Left lung (tissue), 4 donors: ENCODE measurements at regions not wholly inside any gene's neighbourhood (a gene's known extent, or its start where the extent isn't known, plus 50 kb on each side); places are given as distances from the start of the nearest gene placed in this dataset.

Experiments used
- ATAC-seq: fragments of 200-7000 bp; cut with Tn5 transposase; one replicate; pipeline ENCODE4 v1.9.1; 2020; ENCODE audit warnings: moderate library complexity
- DNase-seq, 4 donors: peaks; one replicate each; pipeline ENCODE4 v3.0.0-alpha.2; 2013 to 2020
- H3K27ac ChIP-seq, 2 donors: fragments of 200-600 bp; sonication (generic) in 1 of 2; one replicate each; pipeline versions ENCODE4 v1.5.0 to v1.8.0; 2020 to 2021
- H3K27me3 ChIP-seq, 2 donors: fragments of 200-600 bp; sonication (generic) in 1 of 2; one replicate each; pipeline versions ENCODE4 v1.5.0 to v1.8.0; 2020 to 2021
- H3K36me3 ChIP-seq, 2 donors: fragments of 200-600 bp; sonication (generic) in 1 of 2; one replicate each; pipeline versions ENCODE4 v1.5.0 to v1.8.0; 2020 to 2021
- H3K4me1 ChIP-seq, 2 donors: fragments of 200-600 bp; one replicate each; pipeline ENCODE4 v1.8.0; 2021
- H3K4me3 ChIP-seq, 2 donors: fragments of 200-600 bp; sonication (generic) in 1 of 2; one replicate each; pipeline versions ENCODE4 v1.5.0 to v1.8.0; 2020 to 2021; ENCODE audit warnings: mild to moderate bottlenecking in 1 of 2
- H3K9me3 ChIP-seq, 2 donors: fragments of 200-600 bp; sonication (generic) in 1 of 2; one replicate each; pipeline versions ENCODE4 v1.5.0 to v1.8.0; 2020 to 2021
- CTCF ChIP-seq, 2 donors: fragments of 200-600 bp; sonication (generic) in 1 of 2; IDR thresholded peaks; one replicate each; pipeline versions ENCODE4 v1.5.0 to v1.8.0; 2021; ENCODE audit warnings: antibody characterized with exemption in 2 of 2
- intact Hi-C, 2 donors: fragments of 100-400 bp; cut with DNase I; formaldehyde crosslinking; loops; one replicate each; pipeline versions ENCODE4 v1.11.2 to v1.14.2; 2022
- donor health status: DM: no; HTN: yes; CAD: no.
- donor health status: DM: no; HTN: no; CAD: no.

GRCh38 chrX:147828719-147829118 is 83.0 kb upstream of the FMR1 start:
- ATAC-seq = no peak
- H3K36me3 ChIP-seq = no peaks in the 10 kb centered on the region
- DNase-seq = no peak
- intact Hi-C loops = no loop called here
- TF ChIP-seq CTCF (IDR thresholded peaks at IDR 0.05) = no peak
- peaks cover 0 to 5% of the 10 kb centered on the region in 2 donors for H3K9me3 ChIP-seq
- no peak overlapping the region for H3K27ac ChIP-seq
- no peaks in the 10 kb centered on the region for H3K27me3 ChIP-seq
- no peaks in the 10 kb centered on the region for H3K4me1 ChIP-seq
- H3K4me3 ChIP-seq = no peak overlapping the region

- intact Hi-C loops = no loop called here
- H3K4me3 ChIP-seq = no peak overlapping the region
- H3K9me3 ChIP-seq = peaks cover 0 to 5% of the 10 kb centered on the region in 2 donors
- no peak overlapping the region for H3K27ac ChIP-seq
- TF ChIP-seq CTCF (IDR thresholded peaks at IDR 0.05) = no peak
- DNase-seq = no peak
- no peak for ATAC-seq
- no peaks in the 10 kb centered on the region for H3K27me3 ChIP-seq
- no peaks in the 10 kb centered on the region for H3K4me1 ChIP-seq
- no peaks in the 10 kb centered on the region for H3K36me3 ChIP-seq
Measured at GRCh38 chrX:147832707-147833348, 78.9 kb upstream of the FMR1 start.

- no peaks in the 10 kb centered on the region for H3K4me1 ChIP-seq
- intact Hi-C loops = no loop called here
- H3K27ac ChIP-seq = no peak overlapping the region
- no peaks in the 10 kb centered on the region for H3K9me3 ChIP-seq
- no peak overlapping the region for H3K4me3 ChIP-seq
- ATAC-seq (no peak), DNase-seq (no peak)
- no peaks in the 10 kb centered on the region for H3K36me3 ChIP-seq
- H3K27me3 ChIP-seq = no peaks in the 10 kb centered on the region
- TF ChIP-seq CTCF (IDR thresholded peaks at IDR 0.05) = no peak
Measured at GRCh38 chrX:147838465-147839131, 73.1 kb upstream of the FMR1 start.

GRCh38 chrX:147846676-147847075 is 65.0 kb upstream of the FMR1 start:
- DNase-seq (peak in 2 of 4 donors; percentile 7 to 36), ATAC-seq (peak; percentile 81)
- no peak for TF ChIP-seq CTCF (IDR thresholded peaks at IDR 0.05)
- intact Hi-C loops = no loop called here
- Histone ChIP-seq H3K27ac (no peak overlapping the region), H3K9me3 (no peaks in the 10 kb centered on the region), H3K36me3 (no peaks in the 10 kb centered on the region), H3K4me3 (no peak overlapping the region), H3K27me3 (no peaks in the 10 kb centered on the region), H3K4me1 (no peaks in the 10 kb centered on the region)

GRCh38 chrX:147847999-147848398 is 63.7 kb upstream of the FMR1 start:
- Histone ChIP-seq H3K4me3 (no peak overlapping the region), H3K36me3 (no peaks in the 10 kb centered on the region), H3K27me3 (no peaks in the 10 kb centered on the region), H3K27ac (no peak overlapping the region), H3K9me3 (no peaks in the 10 kb centered on the region), H3K4me1 (no peaks in the 10 kb centered on the region)
- DNase-seq (peak in 2 of 4 donors; percentile 16 to 32), ATAC-seq (peak; percentile 59)
- TF ChIP-seq CTCF (IDR thresholded peaks at IDR 0.05) = no peak
- intact Hi-C loops = no loop called here
